ENCODE measurements at regions not wholly inside any gene's neighbourhood (a gene's known extent, or its start where the extent isn't known, plus 50 kb on each side); places are given as distances from the start of the nearest gene placed in this dataset.

- TF ChIP-seq USF1 (IDR thresholded peaks at IDR 0.05) (no peak), EP300 (IDR thresholded peaks at IDR 0.05; ENCODE audit: borderline replicate concordance) (no peak), YY1 (IDR thresholded peaks at IDR 0.05; ENCODE audit: low read depth) (no peak), REST (IDR thresholded peaks at IDR 0.05; ENCODE audit: low read depth) (no peak), NFIC (IDR thresholded peaks at IDR 0.05) (no peak), RAD21 (IDR thresholded peaks at IDR 0.05; ENCODE audit: low read depth) (no peak), TAF1 (IDR thresholded peaks at IDR 0.05; ENCODE audit: low read depth) (no peak), CREB1 (IDR thresholded peaks at IDR 0.05; ENCODE audit: low read depth) (no peak), CEBPB (IDR thresholded peaks at IDR 0.05) (no peak), TCF12 (IDR thresholded peaks at IDR 0.05; ENCODE audit: low read depth) (no peak), EGR1 (IDR thresholded peaks at IDR 0.05) (no peak)
These were observed 155.9 kb downstream of the MYLK4 start for GRCh38 chr6:2594868-2595267.
